GM23248 (cell line): ENCODE measurements at regions not wholly inside any gene's neighbourhood (a gene's known extent, or its start where the extent isn't known, plus 50 kb on each side); places are given as distances from the start of the nearest gene placed in this dataset.

ENCODE experiments used
- EZH2 ChIP-seq: fragments of 200-600 bp; sonication (generic); IDR thresholded peaks from 2 replicates; pipeline ENCODE4 v1.6.1; 2018; ENCODE audit warnings: antibody characterized with exemption, mild to moderate bottlenecking; ENCODE audit not compliant: insufficient read depth, poor library complexity, severe bottlenecking
- EZH2phosphoT487 ChIP-seq: fragments of 200-600 bp; sonication (generic); IDR thresholded peaks from 2 replicates; pipeline ENCODE4 v1.6.1; 2018; ENCODE audit warnings: antibody characterized with exemption, moderate library complexity, mild to moderate bottlenecking, low read depth; ENCODE audit not compliant: insufficient read depth

DNA sequence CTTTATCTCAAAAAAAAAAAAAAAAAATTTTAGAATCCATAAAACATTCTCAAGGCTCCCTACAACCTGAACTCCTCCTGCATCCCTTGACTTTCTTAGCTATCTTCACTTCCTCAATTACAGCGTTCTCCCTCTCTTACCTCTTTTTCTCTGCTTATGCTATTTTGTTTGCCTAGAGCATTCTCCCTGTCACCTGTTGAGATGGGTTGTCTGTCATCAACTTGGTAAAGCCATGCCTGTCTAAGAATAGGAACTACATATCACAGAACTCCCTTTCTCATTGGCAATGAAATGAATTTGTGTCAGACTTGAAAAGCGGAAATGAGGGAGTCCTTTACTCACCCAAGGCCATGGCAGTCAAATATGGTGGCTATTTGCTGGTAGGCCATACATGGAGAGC, 129.6 kb upstream of the CACHD1 start:
- TF ChIP-seq EZH2 (no peak), EZH2phosphoT487 (no peak)
